H1 (cell line): ENCODE measurements at regions not wholly inside any gene's neighbourhood (a gene's known extent, or its start where the extent isn't known, plus 50 kb on each side); places are given as distances from the start of the nearest gene placed in this dataset.

ENCODE experiments used
- NANOG ChIP-seq: IDR thresholded peaks from 2 replicates; pipeline ENCODE4 v1.6.1; 2011; ENCODE audit warnings: low read length, low read depth, mild to moderate bottlenecking, inconsistent platforms; ENCODE audit not compliant: insufficient read depth, poor library complexity, severe bottlenecking

- no peak for TF ChIP-seq NANOG
Observed at GRCh38 chr20:48465271-48465670, 362.5 kb downstream of the PREX1 start (continued).
